ENCODE measurements at regions not wholly inside any gene's neighbourhood (a gene's known extent, or its start where the extent isn't known, plus 50 kb on each side); places are given as distances from the start of the nearest gene placed in this dataset.

DNA sequence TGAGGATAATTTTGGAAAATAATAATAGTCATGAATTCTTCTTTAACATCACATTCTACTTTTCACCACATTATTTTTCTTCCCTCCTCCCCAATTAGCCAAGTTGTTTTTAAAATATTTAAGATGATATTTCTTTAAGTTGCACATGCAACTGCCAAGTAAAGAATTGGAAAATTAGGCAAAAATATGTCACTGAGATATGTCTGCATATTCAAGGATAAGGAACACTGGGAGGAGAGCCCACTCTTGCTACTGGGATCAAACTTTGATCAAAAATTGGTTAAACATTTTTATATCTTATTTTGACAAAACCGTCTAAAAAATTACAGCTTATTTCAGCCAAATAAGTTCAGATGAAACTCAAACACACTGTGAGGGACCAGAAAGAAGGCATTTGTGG lies 231.2 kb upstream of the TMTC1 start:
- no peak for DNase-seq

DNA sequence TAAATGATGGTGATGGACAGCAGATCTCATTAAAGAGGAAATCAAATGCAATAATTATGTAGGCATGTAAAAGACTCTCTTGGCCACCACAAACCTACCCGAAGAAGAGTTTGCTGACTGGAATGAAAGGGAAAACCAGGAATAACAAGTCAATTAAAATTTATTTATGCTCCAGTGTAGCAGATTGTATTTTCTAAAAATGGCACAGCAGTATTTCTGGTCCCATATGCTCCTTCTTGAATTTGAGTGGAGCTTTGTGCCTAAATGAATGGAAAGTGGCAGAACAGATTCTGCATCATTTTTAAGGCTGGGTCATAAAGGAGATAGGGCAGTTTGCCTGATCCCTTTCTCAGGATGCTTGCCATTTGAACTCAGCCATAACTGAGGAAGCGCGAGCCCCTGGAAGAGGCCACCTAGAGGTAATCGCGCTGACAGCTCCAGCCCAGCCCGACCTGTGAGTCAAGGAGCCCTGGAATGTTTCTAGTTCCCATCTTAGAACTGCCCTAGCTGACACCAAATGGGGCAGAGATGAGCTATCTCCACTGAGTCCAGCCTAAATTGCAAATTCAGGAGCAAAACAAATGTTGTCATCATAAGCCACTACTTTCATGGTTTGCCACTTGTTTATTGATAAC lies 229.2 kb upstream of the TMTC1 start:
- DNase-seq = no peak

DNA sequence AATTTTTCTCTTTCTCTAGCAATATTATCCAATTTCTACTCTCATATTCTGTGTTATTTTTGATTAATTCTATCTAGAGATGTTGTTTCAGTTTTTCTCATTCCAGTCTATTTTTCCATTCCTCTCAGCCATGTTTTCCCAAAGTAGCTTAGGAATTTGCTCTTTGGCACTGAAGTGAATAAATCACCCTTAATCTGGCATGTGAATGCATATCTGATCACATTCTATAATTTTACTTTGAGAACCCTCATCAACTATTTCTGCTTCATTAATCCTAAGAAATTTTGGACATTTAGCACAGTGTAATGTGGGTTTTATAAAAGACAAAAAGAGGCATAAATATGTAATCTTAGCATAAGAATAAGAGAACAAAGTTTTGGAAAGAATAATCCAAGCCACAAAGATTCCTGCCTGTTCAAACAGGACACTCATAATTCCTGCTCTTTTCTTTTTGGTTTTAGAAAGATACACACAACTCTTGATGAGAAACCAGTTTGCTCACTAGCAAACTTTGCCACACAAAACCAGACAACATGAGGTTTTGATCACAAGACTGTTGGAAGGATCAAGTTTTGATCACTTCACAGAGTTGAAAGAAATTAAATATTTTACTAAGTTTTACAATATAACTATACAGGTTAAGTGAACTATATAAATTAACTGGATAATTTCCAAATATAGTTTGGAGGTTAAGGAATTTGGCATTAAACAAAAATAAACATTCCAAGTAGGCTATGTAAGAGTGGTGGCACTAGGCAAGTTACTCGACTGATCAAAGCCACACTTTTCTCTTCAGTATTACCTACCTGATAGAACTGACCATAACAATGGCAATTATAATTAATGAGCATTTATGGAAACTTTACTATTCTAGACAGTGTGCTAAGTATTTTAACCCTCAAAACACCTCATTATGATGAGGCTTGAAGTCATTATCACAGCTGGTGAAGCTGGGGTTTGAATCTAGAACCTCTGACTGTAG lies 226.6 kb upstream of the TMTC1 start:
- DNase-seq = no peak

DNA sequence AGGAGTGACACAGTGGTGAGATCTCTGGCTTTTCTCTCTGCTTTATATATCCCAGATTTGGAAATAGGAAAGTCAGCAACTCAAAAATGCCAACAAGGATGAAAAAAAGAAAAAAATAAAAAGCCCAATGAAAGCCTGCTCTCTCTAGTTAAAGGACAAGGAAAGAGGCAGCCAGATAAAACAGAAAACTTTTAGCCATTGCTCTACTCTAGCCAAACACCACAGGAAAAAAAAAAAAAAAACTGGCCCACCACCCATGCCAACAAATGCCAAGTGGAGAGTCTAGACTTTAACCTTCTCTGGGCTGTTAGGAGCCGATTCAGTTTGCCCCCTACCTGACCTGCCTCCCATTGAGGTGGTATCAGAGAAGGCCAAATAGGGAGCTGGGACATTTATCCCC lies 222.3 kb upstream of the TMTC1 start:
- no peak for DNase-seq

DNA sequence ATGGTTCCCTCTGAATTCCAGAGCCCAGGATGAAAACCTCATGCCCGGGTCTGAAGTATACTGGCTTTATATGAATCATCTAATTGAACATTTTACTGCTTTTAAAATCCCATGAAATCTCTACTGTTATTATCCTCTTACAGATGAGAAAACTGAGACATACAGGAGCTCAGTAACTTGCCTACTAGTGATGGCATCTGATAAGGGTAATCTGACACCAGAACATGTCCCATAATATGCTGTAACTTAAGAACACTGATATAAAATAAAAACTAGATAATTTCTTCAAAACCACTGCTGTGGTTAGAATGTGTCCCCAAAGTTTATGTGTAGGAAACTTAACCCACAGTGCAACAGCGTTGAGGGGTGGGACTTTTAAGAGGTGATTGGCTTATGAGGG lies 219.6 kb upstream of the TMTC1 start:
- no peak for DNase-seq

DNA sequence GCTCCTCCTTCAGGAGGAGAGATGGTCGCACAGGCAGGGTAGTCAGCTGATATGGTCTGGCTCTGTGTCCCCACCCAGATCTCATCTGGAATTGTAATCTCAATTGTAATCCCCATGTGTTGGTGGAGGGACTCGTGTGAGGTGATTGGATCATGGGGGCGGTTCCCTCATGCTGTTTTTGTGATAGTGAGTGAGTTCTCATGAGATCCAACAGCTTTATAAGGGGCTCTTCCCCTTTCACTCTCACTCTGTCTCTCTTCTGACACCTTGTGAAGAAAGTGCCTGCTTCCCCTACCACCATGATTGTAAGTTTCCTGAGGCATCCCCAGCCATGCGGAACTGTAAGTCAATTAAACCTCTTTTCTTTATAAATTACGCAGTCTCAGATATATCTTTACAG lies 218.9 kb upstream of the TMTC1 start:
- no peak for DNase-seq

DNA sequence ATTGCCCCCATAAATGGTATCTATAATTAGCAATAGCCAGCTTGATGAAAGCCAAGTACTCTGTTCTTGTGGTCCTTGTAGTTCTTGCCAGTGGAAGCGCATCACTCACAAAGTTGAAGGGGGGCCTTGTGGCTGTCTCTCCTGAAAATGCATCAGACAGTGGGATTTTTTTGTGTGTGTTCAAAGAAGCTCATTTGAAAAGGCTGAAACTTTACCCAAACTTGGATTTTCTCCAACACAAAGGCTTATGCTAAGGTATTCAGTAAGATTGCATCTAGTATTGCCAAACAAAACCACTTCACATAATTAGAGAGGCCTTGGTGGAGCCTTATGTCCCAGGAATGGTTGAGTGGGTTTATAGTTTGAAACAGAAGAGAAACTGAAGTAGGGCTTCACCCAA lies 216.7 kb upstream of the TMTC1 start:
- DNase-seq = no peak

DNA sequence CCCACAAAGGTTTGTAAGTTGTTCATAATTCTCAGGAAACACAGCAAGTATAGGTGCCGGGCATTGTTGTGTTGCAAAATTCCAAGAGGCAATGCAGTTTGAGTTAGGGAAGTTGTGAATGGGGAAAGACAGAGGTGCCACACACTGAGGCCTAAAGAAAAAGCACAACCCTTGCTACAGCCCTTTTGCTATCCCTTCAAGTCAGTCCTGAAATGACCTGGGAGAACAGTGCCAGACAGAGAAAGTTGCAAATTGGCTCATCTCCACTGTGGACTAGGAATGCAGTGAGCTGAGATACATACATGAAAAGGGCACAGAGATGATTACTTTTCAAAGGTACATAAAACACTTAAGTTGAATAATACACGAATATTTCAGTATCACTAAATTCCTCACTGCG lies 213.3 kb upstream of the TMTC1 start:
- no peak for DNase-seq

DNA sequence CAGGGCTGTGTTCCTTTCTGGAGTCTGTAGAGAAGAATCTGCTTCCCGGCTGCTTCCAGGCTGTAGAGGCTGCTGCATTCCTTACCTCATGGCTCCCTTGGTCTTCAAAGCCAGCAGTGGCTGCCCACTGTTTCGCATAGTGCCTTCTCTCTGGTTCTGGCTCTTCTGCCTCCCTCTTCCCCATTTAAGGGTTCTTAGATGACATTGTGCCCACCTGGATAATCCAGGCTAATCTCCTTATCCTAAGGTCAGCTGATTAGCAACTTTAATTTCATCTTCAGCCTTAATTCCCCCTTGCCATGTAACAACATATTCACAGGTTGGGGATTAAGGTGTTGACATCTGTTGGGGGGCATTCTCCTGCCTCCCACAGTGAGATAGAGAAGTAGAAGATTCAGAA lies 208.6 kb upstream of the TMTC1 start:
- DNase-seq = no peak

DNA sequence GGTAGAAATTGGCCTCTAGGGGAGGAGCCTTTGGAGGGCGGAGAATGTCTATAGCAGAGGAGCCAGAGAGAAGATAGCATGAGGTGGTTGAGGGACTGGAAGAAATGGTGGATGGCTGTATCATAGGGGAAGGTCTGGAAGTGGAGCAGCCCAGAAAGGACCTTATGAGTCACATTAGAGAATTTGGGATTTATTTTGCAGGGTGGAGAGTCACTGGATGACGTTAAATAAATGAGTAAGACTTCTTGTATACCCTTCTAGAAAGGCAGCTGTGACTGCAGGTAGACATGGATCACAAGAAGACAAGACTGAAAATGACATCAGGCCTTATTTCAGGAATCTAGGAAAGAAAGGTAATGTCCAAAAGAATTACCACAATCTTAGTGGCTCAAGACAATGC lies 208.2 kb upstream of the TMTC1 start:
- peak; percentile 37 for DNase-seq

DNA sequence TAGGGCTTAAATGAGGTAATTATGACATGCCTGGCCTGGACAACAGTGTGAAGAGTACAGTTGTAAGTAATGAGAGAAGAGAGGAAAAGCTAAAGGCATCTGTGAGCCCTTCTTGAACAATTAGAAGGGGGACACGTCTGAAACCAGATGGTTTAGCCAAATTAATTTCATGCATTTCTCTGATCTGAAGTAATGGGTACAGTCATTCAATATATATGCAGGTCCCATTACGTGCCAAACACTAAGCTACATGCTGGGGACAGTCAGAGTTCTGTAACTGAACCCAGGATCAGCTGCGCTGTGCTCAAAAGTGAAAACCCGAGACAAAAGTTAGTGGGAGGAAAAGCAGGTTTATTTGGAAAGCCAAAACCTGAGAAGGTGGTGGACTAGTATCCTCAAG lies 207.2 kb upstream of the TMTC1 start:
- DNase-seq = no peak

DNA sequence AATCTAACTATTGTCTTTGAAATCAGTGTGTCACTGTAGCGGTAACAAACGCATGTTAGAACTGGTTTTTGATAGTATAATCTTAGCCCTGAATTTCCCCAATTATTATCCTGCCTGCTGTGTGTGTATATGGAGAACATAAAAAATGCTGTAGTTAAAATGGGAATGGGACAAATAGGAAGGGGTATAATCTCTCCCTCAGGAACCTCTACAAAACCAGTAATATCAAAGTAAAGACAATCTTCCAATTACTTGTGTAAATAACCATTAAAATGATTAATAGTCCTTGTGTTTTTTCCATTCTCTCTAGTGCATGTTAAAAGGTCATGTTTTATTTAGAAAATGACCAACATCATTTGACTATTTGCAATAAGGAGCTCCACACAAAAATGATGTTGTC lies 200.1 kb upstream of the TMTC1 start:
- no peak for DNase-seq

DNA sequence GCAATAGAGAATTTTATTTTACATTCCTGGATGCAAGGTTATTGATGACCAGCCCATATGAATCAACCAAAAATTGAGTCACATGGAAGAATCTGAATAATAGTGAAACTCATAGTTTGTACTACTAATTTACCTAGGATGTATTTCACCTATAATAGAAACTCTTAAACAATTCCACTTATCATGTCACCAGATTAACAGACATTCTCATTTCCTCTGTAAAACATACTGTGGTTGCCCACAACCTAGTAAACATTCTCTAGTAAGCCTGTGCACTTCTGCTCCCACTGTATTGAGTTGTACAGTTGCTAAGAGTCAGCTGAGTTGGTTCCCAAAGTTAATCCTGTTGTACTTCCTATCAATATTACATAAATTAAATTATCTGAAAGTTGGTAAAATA lies 196.6 kb upstream of the TMTC1 start:
- no peak for DNase-seq

DNA sequence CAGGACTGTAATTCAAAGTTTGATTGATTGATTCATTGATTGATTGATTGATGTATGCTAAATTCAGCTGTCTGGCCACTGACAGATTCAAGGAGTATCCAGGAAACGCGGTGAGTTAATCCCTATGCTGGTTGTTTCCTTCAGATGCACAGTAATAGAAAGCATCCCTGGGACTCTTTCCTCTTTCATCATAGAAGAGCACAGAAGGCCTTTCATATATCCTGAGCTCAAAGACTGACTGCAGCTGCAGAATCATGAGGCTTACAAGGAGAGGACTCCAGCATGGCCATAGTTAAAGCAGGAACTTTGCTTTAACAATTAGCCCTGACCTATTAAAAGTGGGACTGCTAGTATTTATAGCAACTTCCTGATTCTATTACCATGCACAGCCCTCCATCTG lies 187.7 kb upstream of the TMTC1 start:
- DNase-seq = no peak

DNA sequence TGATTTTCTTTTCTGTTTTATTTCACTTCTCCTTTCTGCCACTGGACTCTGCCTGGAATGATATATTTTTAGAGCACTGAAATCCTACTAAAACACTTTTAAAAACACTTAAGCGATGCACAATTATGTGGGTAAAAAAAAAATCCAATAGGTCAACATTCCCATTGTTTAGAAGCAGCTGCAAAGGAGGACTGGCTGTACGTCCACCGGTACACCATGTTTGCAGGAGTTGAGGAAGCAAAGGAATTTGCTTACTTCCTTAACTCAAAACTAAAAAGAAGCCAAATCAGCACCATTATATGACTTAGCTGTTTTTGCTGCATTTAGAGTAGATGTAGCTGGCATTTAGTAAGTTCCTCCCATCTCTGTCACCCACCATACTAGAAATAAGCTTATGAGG lies 186.8 kb upstream of the TMTC1 start:
- DNase-seq = no peak

DNA sequence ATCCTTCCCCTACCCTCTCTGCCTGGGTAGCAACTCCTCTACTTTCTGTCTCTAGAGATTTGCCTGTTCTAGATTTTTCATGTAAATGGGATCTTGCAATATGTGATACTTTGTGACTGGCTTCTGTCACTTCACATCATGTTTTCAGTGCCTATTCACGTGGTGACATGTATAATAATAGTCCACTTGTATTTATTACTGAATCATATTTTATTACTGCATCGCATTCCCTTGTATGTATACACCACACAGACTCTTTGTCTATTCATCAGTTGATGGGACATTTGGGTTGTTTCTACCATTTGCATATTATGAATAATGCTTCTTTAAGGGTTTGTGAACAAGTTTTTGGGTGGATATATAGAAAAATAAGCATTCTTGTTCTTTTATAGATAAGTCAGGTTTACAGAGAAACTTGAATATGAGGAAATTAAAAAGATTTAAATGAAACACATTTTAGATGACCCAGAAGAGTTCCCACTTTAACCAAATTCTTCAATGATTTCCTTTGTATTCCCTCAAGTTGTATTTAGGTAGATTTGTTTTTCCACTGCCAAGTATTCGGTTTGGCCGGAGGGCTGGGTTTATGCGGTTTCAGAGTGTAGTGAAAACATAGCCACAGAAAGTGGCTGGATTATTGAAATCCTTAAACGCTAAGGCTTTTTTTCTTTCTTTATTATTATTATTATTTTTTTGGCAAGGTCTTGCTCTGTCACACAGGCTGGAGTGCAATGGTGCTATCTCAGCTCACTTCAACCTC lies 178.7 kb upstream of the TMTC1 start:
- DNase-seq = no peak

DNA sequence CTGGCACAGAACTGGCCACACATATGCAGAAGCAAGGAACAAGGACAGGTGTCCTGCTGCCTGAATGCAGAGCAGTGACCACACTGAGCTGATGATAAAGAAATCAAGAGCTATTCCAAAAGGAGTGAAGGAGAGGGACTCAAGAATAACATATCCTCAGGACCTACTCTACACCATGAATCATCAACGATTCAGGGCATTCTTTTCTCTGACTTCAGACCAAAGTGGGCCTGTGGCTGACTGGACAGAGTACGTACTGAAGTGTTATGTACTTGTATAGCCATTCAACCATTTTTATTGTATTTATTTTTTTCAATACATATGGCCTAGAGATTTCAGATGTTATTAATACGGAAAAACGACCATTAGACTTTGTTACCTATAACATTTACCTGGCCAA lies 177.5 kb upstream of the TMTC1 start:
- peak; percentile 9 for DNase-seq

DNA sequence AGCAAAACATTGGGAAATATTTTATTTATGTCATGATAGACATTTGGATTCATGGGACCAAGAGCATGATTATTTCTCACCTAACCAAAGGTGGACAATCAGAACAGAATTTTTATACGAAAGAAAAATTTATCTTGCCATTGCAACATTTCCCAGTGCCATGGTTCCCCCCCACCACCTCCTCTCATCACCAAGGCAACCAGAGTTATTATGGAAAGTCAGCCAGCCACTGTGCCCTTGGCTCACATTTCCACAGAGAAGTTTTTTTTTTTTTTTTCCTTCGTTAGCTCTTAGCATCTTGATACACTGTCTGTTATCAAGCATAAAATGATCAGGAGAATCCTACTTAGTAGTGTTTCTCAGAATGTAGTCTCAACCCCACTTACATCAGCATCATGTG lies 176.4 kb upstream of the TMTC1 start:
- no peak for DNase-seq

DNA sequence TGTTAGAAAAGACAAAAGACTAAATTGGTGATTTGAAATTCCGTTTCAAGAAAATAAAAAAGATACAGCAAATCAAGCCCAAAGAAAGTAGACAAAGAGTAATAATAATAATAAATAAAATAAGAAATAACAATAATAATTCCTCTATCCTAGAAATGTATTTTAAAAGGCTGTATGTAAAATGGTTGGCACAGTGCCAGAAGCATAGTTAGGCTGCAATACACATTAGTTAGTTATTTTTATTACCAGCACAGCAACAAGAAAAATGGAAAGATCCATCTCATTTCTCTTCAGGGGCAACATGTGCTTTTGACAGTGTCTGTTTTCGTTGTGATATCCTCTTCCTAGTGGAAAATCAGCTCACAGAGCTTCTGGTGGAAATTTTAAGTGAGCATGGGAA lies 174.1 kb upstream of the TMTC1 start:
- DNase-seq = no peak

DNA sequence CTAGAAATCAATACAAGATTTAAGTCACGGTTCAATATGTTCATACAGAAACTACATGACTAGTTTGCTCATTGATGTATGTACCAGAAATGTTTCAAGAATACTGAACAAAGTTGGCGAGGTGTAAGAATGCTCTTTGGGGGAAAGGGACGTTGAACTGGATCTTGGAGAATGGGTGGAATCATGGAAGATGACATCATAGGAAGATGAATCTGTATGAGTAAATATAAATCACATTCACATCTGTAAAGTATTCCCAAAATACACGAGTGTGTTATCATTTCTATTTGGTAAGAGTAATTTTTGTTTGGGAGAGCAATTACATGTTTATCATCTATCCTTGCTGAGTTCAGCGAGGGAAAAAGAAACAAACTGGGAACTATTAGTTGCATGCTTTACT lies 162.2 kb upstream of the TMTC1 start:
- DNase-seq = no peak

DNA sequence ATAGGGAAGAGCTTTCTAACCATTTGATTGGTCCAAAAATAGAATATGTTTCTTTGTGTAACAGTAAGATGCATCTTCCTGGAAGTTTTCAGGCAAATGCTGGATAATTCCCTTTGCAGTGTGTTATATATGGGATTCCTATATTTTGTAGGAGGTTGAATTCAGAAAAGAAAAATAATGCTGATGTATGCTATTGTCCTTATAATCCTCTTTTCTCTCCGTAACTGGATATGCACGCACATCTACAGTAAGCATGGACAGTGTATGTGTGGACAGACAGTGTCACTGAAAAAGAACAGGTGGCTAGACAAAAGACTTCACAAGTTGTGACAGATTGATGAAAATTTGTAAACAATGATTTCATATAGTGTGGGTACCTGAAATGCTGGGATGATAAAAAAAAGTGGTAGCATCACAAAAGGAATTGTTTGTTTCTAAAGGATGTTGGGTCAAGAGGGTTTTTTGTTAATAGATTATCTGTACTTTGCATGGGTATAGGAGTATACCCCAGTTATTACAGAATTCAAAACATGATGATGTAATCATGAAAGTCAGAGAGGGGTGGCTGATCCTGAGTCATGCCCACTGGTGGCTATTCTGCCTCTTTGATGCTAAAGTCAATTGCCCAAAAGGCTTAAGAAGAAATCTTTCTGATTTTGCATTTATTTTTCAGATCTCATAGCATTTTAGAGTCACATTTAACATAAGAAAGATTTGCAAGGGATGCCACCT lies 160.7 kb upstream of the TMTC1 start:
- peak; percentile 17 for DNase-seq

DNA sequence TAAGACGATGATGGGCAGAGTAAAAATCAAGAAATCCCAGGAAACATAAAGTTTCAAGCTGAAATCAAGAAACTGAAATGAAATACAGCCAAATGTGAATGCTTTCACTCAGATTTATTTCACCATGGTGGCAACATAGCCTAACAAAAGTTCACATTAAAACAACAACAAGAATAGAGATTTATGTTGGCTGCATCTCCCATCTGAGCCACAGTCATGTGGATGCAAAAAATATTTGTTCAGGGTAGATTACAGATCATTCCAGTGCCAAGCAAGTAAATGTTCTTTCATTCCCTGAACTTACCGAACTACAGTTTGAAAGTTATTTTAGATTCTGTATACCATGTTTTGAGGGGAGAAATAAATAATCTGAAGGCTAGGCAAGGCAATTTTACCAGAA lies 159.9 kb upstream of the TMTC1 start:
- no peak for DNase-seq

DNA sequence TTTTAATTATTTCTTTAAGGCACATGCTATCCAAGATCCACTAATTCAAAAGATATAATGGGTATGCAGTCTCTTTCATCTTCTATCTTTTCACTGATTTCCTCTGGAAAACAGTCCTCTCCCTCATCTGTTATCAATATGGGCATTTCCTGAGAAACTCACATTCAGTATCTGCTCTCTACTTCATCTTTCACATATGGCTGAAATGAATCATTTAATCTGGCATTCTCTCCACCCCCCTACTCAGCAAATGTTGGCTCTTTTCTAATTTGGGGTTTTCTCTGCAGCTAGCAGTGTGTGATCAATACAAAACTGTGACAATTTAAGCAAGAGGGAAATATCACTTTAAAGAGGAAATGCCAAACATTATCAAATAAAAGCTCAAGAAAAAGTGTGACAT lies 157.1 kb upstream of the TMTC1 start:
- DNase-seq = no peak

Data from HCEC 1CT (cell line).